ENCODE measurements at regions not wholly inside any gene's neighbourhood (a gene's known extent, or its start where the extent isn't known, plus 50 kb on each side); places are given as distances from the start of the nearest gene placed in this dataset.

- no peak overlapping the region for H3K27ac Mint-ChIP-seq (ENCODE audit: unreplicated experiment)
- no peak for DNase-seq
- ChIA-PET POLR2A (no interaction called here), CTCF (no interaction called here)
- Histone ChIP-seq H3K4me3 (ENCODE audit: low read depth, low read length) (no peak overlapping the region), H3K27me3 (replicated peaks; ENCODE audit: control insufficient read depth, insufficient read depth, low read length) (no peaks in the 10 kb centered on the region), H3K9me3 (no peaks in the 10 kb centered on the region), H3K4me1 (no peaks in the 10 kb centered on the region), H3K36me3 (ENCODE audit: control insufficient read depth, insufficient read depth, low read length) (no peaks in the 10 kb centered on the region)
- H3K4me3 Mint-ChIP-seq (ENCODE audit: unreplicated experiment): no peak overlapping the region
- no peaks in the 10 kb centered on the region for H3K36me3 Mint-ChIP-seq (ENCODE audit: insufficient read depth, unreplicated experiment)
- no TSS peak for BruUV-seq (replicated peaks)
- intact Hi-C loops (cut with micrococcal nuclease; ENCODE audit: unreplicated experiment): no loop called here
- no peaks in the 10 kb centered on the region for H3K27me3 Mint-ChIP-seq (ENCODE audit: insufficient read depth, unreplicated experiment)
- H3K9me3 Mint-ChIP-seq (ENCODE audit: unreplicated experiment): no peaks in the 10 kb centered on the region
- H3K4me1 Mint-ChIP-seq (ENCODE audit: low read depth, unreplicated experiment): no peaks in the 10 kb centered on the region
- TF ChIP-seq CTCF (IDR thresholded peaks at IDR 0.05; ENCODE audit: insufficient read depth in 1 of 2, low read depth in 1 of 2, low read length in 1 of 2, severe bottlenecking in 1 of 2, unreplicated experiment in 1 of 2): no peak
Observed at GRCh38 chrX:99305573-99305972, 1104.5 kb downstream of the PCDH19 start.

- Mint-ChIP-seq H3K36me3 (ENCODE audit: insufficient read depth, unreplicated experiment) (no peaks in the 10 kb centered on the region), H3K27me3 (ENCODE audit: insufficient read depth, unreplicated experiment) (no peaks in the 10 kb centered on the region), H3K4me1 (ENCODE audit: low read depth, unreplicated experiment) (no peaks in the 10 kb centered on the region), H3K4me3 (ENCODE audit: unreplicated experiment) (no peak overlapping the region), H3K27ac (ENCODE audit: unreplicated experiment) (no peak overlapping the region), H3K9me3 (ENCODE audit: unreplicated experiment) (no peaks in the 10 kb centered on the region)
- no peaks in the 10 kb centered on the region for H3K9me3 ChIP-seq
- TF ChIP-seq CTCF (IDR thresholded peaks at IDR 0.05; ENCODE audit: insufficient read depth in 1 of 2, low read depth in 1 of 2, low read length in 1 of 2, severe bottlenecking in 1 of 2, unreplicated experiment in 1 of 2): peak in 1 of 2 experiments; percentile 43
- ChIA-PET POLR2A (no interaction called here), CTCF (no interaction called here)
- DNase-seq: peak in 1 of 2 experiments; percentile 9
- no TSS peak for BruUV-seq (replicated peaks)
- no peaks in the 10 kb centered on the region for H3K36me3 ChIP-seq (ENCODE audit: control insufficient read depth, insufficient read depth, low read length)
- no peaks in the 10 kb centered on the region for H3K27me3 ChIP-seq (replicated peaks; ENCODE audit: control insufficient read depth, insufficient read depth, low read length)
- no peak overlapping the region for H3K4me3 ChIP-seq (ENCODE audit: low read depth, low read length)
- H3K4me1 ChIP-seq: no peaks in the 10 kb centered on the region
- intact Hi-C loops (cut with micrococcal nuclease; ENCODE audit: unreplicated experiment): no loop called here
Observed at GRCh38 chrX:99301990-99302389, 1108.1 kb downstream of the PCDH19 start.

GRCh38 chrX:99271641-99272040 lies 1138.4 kb downstream of the PCDH19 start:
- no peak overlapping the region for H3K27ac Mint-ChIP-seq (ENCODE audit: unreplicated experiment)
- no peaks in the 10 kb centered on the region for H3K27me3 Mint-ChIP-seq (ENCODE audit: insufficient read depth, unreplicated experiment)
- Histone ChIP-seq H3K4me1 (no peaks in the 10 kb centered on the region), H3K9me3 (no peaks in the 10 kb centered on the region), H3K4me3 (ENCODE audit: low read depth, low read length) (no peak overlapping the region), H3K27me3 (replicated peaks; ENCODE audit: control insufficient read depth, insufficient read depth, low read length) (no peaks in the 10 kb centered on the region), H3K36me3 (ENCODE audit: control insufficient read depth, insufficient read depth, low read length) (no peaks in the 10 kb centered on the region)
- no peaks in the 10 kb centered on the region for H3K4me1 Mint-ChIP-seq (ENCODE audit: low read depth, unreplicated experiment)
- TF ChIP-seq CTCF (IDR thresholded peaks at IDR 0.05; ENCODE audit: insufficient read depth in 1 of 2, low read depth in 1 of 2, low read length in 1 of 2, severe bottlenecking in 1 of 2, unreplicated experiment in 1 of 2): no peak
- no peaks in the 10 kb centered on the region for H3K9me3 Mint-ChIP-seq (ENCODE audit: unreplicated experiment)
- DNase-seq: no peak
- no peaks in the 10 kb centered on the region for H3K36me3 Mint-ChIP-seq (ENCODE audit: insufficient read depth, unreplicated experiment)
- H3K4me3 Mint-ChIP-seq (ENCODE audit: unreplicated experiment): no peak overlapping the region
- ChIA-PET POLR2A (no interaction called here), CTCF (no interaction called here)
- BruUV-seq (replicated peaks): no TSS peak
- intact Hi-C loops (cut with micrococcal nuclease; ENCODE audit: unreplicated experiment): no loop called here
